GM23338 (cell line): ENCODE measurements at regions not wholly inside any gene's neighbourhood (a gene's known extent, or its start where the extent isn't known, plus 50 kb on each side); places are given as distances from the start of the nearest gene placed in this dataset.

Experiments used
- CTCF ChIP-seq, 2 experiments: fragments of 200-600 bp in 1 of 2; sonication (generic) in 1 of 2; conservative IDR thresholded peaks; 2 replicates each; pipeline versions ENCODE4 v1.5.1 to v1.6.1; 2016 to 2017; ENCODE audit warnings: antibody characterized with exemption in 2 of 2, low read depth in 2 of 2, mild to moderate bottlenecking in 2 of 2, moderate library complexity in 1 of 2
- NANOG ChIP-seq: IDR thresholded peaks from 2 replicates; pipeline ENCODE4 v1.6.1; 2016; ENCODE audit warnings: antibody characterized with exemption, borderline replicate concordance

DNA sequence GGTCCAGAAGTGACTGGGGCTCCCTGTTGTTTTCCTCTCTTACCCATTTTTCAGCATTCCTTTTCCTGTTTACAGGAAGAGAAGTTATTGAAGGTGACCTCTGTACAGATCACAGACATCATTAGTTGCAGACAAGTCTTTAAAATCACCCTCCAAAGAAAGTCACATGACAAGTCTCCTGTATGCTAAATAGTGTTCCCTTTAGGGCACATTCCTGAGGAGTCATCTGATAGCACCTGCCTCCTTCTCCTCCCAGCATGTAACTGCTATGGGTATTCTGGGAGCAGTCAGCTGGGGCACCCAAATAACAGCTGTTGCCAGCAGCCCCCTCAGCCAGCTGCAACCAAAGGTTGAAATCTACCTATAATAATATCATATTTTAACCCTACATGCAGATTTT lies 200.6 kb downstream of the PTGER3 start:
- no peak for TF ChIP-seq NANOG
- TF ChIP-seq CTCF (conservative IDR thresholded peaks at IDR 0.05; ENCODE audit: low read depth in 2 of 2): no peak
